ENCODE measurements at regions not wholly inside any gene's neighbourhood (a gene's known extent, or its start where the extent isn't known, plus 50 kb on each side); places are given as distances from the start of the nearest gene placed in this dataset.

GRCh38 chr18:45467945-45468344, 147.3 kb upstream of the SLC14A2 start:
- H3K18ac ChIP-seq (ENCODE audit: low read depth, low read length): no peak overlapping the region
- no peak overlapping the region for H3K4ac ChIP-seq (ENCODE audit: low read depth, low read length)
- H3K4me3 ChIP-seq (ENCODE audit: insufficient read depth, low read depth, low read length): no peak overlapping the region
- no peak overlapping the region for H3K27ac ChIP-seq (ENCODE audit: insufficient read depth, low read length)
- no TSS peak for BruUV-seq (replicated peaks)
- no peak overlapping the region for H2BK5ac ChIP-seq (ENCODE audit: low read depth, low read length, poor library complexity, severe bottlenecking)
- TF ChIP-seq CTCF (conservative IDR thresholded peaks at IDR 0.05; ENCODE audit: low read depth, low read length): no peak
- TF ChIP-seq MXI1 (IDR thresholded peaks at IDR 0.05; ENCODE audit: borderline replicate concordance, low read depth, low read length): no peak
- TF ChIP-seq ELK1 (IDR thresholded peaks at IDR 0.05; ENCODE audit: borderline replicate concordance, low read depth, low read length): no peak
- no peak for TF ChIP-seq USF2 (IDR thresholded peaks at IDR 0.05; ENCODE audit: low read depth, low read length)
- TF ChIP-seq MAFK (IDR thresholded peaks at IDR 0.05; ENCODE audit: low read depth, low read length): no peak
- no peak for TF ChIP-seq RAD21 (IDR thresholded peaks at IDR 0.05; ENCODE audit: low read length)
- TF ChIP-seq FOS (IDR thresholded peaks at IDR 0.05; ENCODE audit: low read depth, low read length): no peak
- TF ChIP-seq SMC3 (IDR thresholded peaks at IDR 0.05; ENCODE audit: low read depth, low read length): no peak
- TF ChIP-seq MAZ (IDR thresholded peaks at IDR 0.05; ENCODE audit: borderline replicate concordance, low read depth, low read length): no peak
- no peak for TF ChIP-seq POLR2A (IDR thresholded peaks at IDR 0.05; ENCODE audit: low read depth, low read length)
- no peaks in the 10 kb centered on the region for H3K9me1 ChIP-seq (ENCODE audit: insufficient read depth, low read length)
- no peak overlapping the region for H2AK5ac ChIP-seq (ENCODE audit: low read depth, low read length)
- intact Hi-C loops (cut with micrococcal nuclease): no loop called here
- no peak overlapping the region for H3K9ac ChIP-seq (ENCODE audit: low read depth, low read length)
- POLR2A ChIA-PET (ENCODE audit: unreplicated experiment): no interaction called here
- no peak overlapping the region for H4K91ac ChIP-seq (ENCODE audit: insufficient read depth, low read depth, low read length)
- dilution Hi-C loops (cut with HindIII; ENCODE audit: low sequenced_read_pairs, unreplicated experiment): no loop called here
- no peak overlapping the region for H4K8ac ChIP-seq (ENCODE audit: low read depth in 2 of 2, low read length in 2 of 2)
- no peak overlapping the region for H3K23ac ChIP-seq (ENCODE audit: low read depth, low read length)
- H3K27me3 ChIP-seq (ENCODE audit: control insufficient read depth, insufficient read depth, low read length): peaks cover 1% of the 10 kb centered on the region; the same call in 1 of the 2 replicates
- no peak overlapping the region for H3K4me2 ChIP-seq (ENCODE audit: low read depth, low read length)
- WGBS, 2 experiments (ENCODE audit: extremely low coverage in 2 of 2, insufficient read length in 1 of 2): 50% methylated on average over 1 of the region's 2 CpGs; no CpG with 5 or more reads in 1 of the 2 experiments
- H4K20me1 ChIP-seq (ENCODE audit: insufficient read depth, low read length): no peaks in the 10 kb centered on the region
- no peak overlapping the region for H2BK15ac ChIP-seq (ENCODE audit: low read depth, low read length)
- H3K9me3 ChIP-seq (ENCODE audit: control insufficient read depth, insufficient read depth, low read length): no peaks in the 10 kb centered on the region
- CTCF ChIA-PET: no interaction called here
- H3K56ac ChIP-seq (ENCODE audit: extremely low read depth, insufficient read depth, low read length): no peak overlapping the region
- H3K36me3 ChIP-seq (ENCODE audit: control insufficient read depth, insufficient read depth, low read length): no peaks in the 10 kb centered on the region
- no peak for ATAC-seq (ENCODE audit: low read depth)
- DNase-seq: no peak
- H2AK9ac ChIP-seq (replicated peaks; ENCODE audit: low read depth, low read length, poor library complexity): no peak overlapping the region
- no peak overlapping the region for H4K5ac ChIP-seq (ENCODE audit: low read depth, low read length)
- in situ Hi-C loops (cut with MboI; ENCODE audit: low sequenced_read_pairs): no loop called here
- no peak overlapping the region for H2BK120ac ChIP-seq (ENCODE audit: low read depth, low read length)
- no peaks in the 10 kb centered on the region for H3K79me1 ChIP-seq (ENCODE audit: low read depth in 1 of 2, low read length in 2 of 2)
- no peak overlapping the region for H2AFZ ChIP-seq (replicated peaks; ENCODE audit: low read length, poor library complexity)
- H2BK20ac ChIP-seq (ENCODE audit: low read depth, low read length): no peak overlapping the region
- H3K14ac ChIP-seq (replicated peaks; ENCODE audit: low read depth, low read length): no peak overlapping the region
- H3K4me1 ChIP-seq (ENCODE audit: control insufficient read depth, insufficient read depth, low read length): no peaks in the 10 kb centered on the region

All from IMR-90 (cell line).